T-helper 17 cell (primary cell): ENCODE measurements at regions not wholly inside any gene's neighbourhood (a gene's known extent, or its start where the extent isn't known, plus 50 kb on each side); places are given as distances from the start of the nearest gene placed in this dataset.
"Not testable (repeated sequence)": the region's sequence is repeated elsewhere in the genome, so short reads cannot be mapped to it uniquely, and the experiment has no call there.

Experiments used
- ATAC-seq: fragments of 150-1000 bp; cut with Tn5 transposase; 2 replicates; pipeline ENCODE4 v1.10.0; 2021; ENCODE audit warnings: mild to moderate bottlenecking, moderate library complexity
- DNase-seq, 3 donors: peaks; one replicate each; pipeline versions ENCODE4 v3.0.0 to v3.0.0-alpha.2; 2020 to 2021
- H3K9me3 ChIP-seq: one replicate; pipeline ENCODE4 v1.7.0; 2013; ENCODE audit warnings: low read length, mild to moderate bottlenecking; ENCODE audit not compliant: control insufficient read depth, poor library complexity, severe bottlenecking
- H3K27ac Mint-ChIP-seq: one replicate; pipeline ENCODE4 v1.8.0; 2022; ENCODE audit warnings: mild to moderate bottlenecking, moderate library complexity, mixed read lengths
- H3K27me3 Mint-ChIP-seq: one replicate; pipeline ENCODE4 v1.8.0; 2022; ENCODE audit warnings: mixed read lengths
- H3K36me3 Mint-ChIP-seq: one replicate; pipeline ENCODE4 v1.8.0; 2022; ENCODE audit warnings: low read depth, mixed read lengths
- H3K4me1 Mint-ChIP-seq: one replicate; pipeline ENCODE4 v1.8.0; 2022; ENCODE audit warnings: mild to moderate bottlenecking, mixed read lengths
- H3K4me3 Mint-ChIP-seq: one replicate; pipeline ENCODE4 v1.8.0; 2022; ENCODE audit warnings: mild to moderate bottlenecking, moderate library complexity, mixed read lengths

DNA sequence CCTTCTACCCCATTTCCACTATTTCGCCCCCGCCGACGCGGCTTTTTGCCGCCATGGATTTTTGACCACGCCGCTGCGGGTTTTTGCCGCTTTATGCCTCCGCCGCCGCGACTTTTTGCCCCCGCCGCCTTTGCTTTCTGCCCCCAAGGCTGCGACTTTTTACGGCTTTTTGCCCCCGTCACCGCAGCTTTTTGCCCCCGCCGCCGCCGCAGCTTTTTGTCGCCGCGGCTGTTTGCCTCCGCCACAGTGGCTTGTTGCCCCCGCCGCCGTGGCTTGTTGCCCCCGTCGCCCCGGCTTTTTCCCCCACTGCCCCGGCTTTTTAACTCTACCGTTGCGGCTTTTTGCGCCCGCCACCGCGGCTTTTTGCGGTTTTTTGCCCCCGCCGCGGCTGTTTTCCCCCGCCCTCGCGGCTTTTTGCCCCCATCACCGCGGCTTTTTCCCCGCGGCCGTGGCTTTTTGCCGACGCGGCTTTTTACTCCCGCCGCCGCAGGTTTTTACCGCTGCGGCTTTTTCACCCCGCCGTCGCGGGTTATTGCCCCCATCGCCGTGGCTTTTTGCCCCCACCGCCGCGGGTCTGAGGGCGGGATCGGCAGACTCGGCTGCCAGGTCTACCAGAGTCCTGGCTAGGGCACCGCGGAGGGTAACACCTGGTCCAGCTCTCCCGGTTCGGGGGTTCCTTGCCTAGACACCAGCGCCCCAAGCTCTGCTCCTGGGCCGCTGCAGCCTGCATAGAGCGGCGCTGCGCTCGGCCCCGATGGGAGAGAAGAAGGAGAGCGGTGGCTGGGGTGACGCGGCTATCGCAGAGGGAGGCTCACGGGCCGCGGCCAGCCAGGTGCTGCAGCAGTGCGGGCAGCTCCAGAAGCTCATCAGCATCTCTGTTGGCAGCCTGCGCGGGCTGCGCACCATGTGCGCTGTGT is 562.7 kb upstream of the WSB1 start:
- H3K27ac Mint-ChIP-seq, result no peak overlapping the region
- H3K27me3 Mint-ChIP-seq, result no peaks in the 10 kb centered on the region
- DNase-seq, result peak in 1 of 3 donors; percentile 8
- peaks cover 2% of the 10 kb centered on the region for H3K36me3 Mint-ChIP-seq
- H3K4me1 Mint-ChIP-seq, result no peaks in the 10 kb centered on the region
- H3K9me3 ChIP-seq, result no peaks in the 10 kb centered on the region
- no peak overlapping the region for H3K4me3 Mint-ChIP-seq
- no peak for ATAC-seq

DNA sequence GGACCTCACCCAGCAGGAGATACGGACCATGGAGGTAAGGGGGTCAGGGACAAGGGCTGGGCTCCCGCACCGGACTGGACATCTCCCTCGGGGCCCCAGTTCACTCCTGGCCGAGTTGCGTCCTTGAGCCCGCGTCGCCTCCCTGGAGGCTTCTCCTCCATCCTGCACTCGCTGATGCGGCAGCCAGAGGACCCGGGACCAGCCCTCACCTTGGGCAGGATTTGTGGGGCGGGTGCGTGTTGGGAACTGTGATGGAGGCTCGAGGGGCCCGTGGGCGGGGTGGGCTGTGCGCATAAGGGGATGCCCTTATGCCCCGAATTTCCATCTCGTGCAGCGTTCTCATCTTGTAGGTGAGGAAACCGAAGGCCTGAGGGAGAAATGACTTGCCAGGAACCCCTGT is 562.0 kb upstream of the WSB1 start:
- H3K4me3 Mint-ChIP-seq, H3K4me1 Mint-ChIP-seq, H3K36me3 Mint-ChIP-seq, H3K9me3 ChIP-seq, ATAC-seq, H3K27me3 Mint-ChIP-seq, H3K27ac Mint-ChIP-seq: not testable (repeated sequence)
- DNase-seq, result peak in 1 of 3 donors; percentile 7

DNA sequence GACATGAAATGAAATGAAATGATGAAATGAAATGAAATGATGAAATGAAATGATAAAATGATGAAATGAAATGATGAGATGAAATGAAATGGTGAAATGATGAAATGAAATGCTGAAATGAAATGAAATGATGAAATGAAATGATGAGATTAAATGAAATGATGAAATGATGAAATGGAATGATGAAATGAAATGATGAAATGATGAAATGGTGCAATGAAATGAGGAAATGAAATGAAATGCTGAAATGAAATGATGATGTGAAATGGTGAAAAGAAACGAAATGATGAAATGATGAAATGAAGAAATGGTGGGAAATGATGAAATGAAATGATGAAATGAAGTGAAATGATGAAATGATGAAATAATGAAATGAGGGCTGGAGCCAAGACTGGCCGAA is 559.1 kb upstream of the WSB1 start:
- not testable (repeated sequence) for ATAC-seq, H3K4me3 Mint-ChIP-seq, H3K4me1 Mint-ChIP-seq, H3K27ac Mint-ChIP-seq, H3K27me3 Mint-ChIP-seq, H3K9me3 ChIP-seq, DNase-seq, H3K36me3 Mint-ChIP-seq

DNA sequence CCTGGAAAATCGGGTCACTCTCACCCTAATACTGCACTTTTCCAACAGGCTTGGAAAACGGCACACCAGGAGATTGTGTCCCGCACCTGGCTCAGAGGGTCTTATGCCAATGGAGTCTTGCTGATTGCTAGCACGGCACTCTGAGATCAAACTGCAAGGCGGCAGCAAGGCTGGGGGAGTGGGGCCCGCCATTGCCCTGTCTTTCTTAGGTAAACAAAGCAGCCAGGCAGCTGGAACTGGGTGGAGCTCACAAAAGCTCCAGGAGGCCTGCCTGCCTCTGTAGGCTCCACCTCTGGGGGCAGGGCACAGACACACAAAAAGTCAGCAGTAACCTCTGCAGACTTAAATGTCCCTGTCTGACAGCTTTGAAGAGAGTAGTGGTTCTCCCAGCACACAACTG is 557.9 kb upstream of the WSB1 start:
- not testable (repeated sequence) for H3K36me3 Mint-ChIP-seq, H3K27ac Mint-ChIP-seq, H3K4me3 Mint-ChIP-seq

DNA sequence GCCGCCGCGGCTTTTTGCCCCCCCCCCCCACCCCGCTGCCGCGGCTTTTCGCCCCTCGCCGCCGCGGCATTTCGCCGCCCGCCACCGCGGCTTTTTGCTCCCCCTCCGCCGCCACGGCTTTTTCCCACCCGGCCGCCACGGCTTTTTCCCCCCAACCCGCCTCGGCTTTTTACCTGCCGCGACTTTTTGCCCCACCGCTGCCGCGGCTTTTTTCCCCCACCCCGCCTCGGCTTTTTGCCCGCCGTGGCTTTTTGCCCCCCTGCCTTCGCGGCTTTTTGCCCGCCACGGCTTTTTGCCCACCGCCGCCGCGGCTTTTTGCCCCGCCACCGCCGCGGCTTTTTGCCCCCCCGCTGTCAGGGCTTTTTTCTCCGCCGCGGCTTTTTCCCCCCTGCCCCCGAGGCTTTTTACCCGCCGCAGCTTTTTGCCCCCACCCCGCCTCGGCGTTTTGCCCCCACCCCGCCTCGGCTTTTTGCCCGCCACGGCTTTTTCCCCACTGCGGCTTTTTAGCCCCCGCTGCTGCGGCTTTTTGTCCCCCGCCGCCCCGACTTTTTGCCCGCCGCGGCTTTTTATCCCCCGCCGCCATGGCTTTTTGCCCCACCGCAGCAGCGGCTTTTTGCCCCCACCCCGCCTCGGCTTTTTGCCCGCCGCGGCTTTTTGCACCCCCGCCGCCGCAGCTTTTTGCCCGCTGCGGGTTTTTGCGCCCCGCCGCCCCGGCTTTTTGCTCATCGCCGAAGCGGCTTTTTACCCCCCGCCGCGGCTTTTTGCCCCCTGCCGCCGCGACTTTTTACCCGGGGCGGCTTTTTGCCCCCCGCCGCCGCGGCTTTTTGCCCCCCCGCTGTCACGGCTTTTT is 527.8 kb upstream of the WSB1 start:
- Mint-ChIP-seq H3K36me3 (no peaks in the 10 kb centered on the region), H3K4me1 (no peaks in the 10 kb centered on the region), H3K27ac (no peak overlapping the region), H3K27me3 (no peaks in the 10 kb centered on the region), H3K4me3 (no peak overlapping the region)
- ATAC-seq, result no peak
- DNase-seq, result no peak
- no peaks in the 10 kb centered on the region for H3K9me3 ChIP-seq

More for the DNA sequence above, 557.9 kb upstream of the WSB1 start:
- ATAC-seq, H3K4me1 Mint-ChIP-seq, H3K27me3 Mint-ChIP-seq, H3K9me3 ChIP-seq, DNase-seq: not testable (repeated sequence)

DNA sequence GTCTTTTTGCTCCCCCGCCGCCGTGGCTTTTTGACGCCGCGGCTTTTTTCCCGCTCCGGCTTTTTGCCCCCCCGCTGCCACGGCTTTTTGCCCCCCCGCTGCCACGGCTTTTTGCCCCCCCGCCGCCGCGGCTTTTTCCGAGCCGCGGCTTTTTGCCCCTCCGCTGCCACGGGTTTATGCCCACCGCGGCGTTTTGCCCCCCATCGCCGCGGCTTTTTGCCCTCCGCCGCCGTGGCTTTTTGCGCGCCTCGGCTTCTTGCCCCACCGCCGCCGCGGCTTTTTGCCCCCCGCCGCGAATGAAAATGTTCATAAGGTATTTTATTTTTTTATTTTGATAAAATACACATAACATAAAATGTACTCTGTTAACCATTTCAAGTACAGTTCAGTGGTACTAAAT is 527.2 kb upstream of the WSB1 start:
- no peak for ATAC-seq
- Mint-ChIP-seq H3K27me3 (no peaks in the 10 kb centered on the region), H3K4me1 (no peaks in the 10 kb centered on the region), H3K36me3 (no peaks in the 10 kb centered on the region), H3K27ac (no peak overlapping the region), H3K4me3 (no peak overlapping the region)
- no peaks in the 10 kb centered on the region for H3K9me3 ChIP-seq
- no peak for DNase-seq

DNA sequence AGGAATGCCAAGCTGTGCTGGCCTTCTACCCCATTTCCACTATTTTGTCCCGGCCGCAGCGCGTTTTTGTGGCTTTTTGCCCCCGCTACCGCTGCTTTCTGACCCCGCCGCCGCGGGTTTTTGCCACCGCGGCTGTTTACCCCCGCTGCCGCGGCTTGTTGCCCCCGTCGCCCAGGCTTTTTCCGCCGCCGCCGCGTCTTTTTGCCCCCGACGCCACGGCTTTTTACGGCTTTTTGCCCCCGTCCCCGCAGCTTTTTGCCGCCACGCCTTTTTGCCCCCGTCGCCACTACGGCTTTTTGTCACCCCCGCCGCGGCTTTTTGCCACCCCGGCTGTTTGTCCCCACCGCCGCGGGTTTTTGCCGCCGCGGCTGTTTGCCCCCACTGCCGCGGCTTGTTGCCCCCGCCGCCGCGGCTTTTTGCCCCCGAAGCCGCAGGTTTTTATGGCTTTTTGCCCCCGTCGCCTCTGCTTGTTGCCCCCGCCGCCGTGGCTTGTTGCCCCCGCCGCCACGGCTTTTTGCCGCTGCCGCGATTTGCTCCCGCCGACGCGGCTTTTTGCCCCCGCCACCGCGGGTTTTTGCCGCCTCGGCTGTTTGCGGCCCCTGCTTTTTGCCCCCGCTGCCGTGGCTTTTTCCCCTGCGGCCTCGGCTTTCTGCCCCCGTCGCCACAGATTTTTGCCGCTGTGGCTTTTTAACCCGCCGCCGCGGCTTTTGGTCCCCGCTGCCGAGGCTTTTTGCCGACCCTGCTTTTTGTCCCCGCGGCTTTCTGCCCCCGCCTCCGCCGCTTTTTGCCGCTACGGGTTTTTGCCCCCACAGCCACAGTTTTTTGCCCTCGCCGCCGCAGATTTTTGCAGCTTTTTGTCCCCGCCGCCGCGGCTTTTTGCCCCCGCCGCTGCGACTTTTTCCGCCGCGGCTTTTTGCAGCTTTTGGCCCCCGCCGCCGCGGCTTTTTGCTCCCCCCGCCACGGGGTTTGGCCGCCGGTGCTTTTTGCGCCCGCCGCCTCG is 520.4 kb upstream of the WSB1 start:
- Mint-ChIP-seq H3K27ac (no peak overlapping the region), H3K4me1 (no peaks in the 10 kb centered on the region), H3K4me3 (no peak overlapping the region), H3K36me3 (no peaks in the 10 kb centered on the region), H3K27me3 (no peaks in the 10 kb centered on the region)
- ATAC-seq, result no peak
- DNase-seq, result peak in 1 of 3 donors; percentile 4
- H3K9me3 ChIP-seq, result no peaks in the 10 kb centered on the region

DNA sequence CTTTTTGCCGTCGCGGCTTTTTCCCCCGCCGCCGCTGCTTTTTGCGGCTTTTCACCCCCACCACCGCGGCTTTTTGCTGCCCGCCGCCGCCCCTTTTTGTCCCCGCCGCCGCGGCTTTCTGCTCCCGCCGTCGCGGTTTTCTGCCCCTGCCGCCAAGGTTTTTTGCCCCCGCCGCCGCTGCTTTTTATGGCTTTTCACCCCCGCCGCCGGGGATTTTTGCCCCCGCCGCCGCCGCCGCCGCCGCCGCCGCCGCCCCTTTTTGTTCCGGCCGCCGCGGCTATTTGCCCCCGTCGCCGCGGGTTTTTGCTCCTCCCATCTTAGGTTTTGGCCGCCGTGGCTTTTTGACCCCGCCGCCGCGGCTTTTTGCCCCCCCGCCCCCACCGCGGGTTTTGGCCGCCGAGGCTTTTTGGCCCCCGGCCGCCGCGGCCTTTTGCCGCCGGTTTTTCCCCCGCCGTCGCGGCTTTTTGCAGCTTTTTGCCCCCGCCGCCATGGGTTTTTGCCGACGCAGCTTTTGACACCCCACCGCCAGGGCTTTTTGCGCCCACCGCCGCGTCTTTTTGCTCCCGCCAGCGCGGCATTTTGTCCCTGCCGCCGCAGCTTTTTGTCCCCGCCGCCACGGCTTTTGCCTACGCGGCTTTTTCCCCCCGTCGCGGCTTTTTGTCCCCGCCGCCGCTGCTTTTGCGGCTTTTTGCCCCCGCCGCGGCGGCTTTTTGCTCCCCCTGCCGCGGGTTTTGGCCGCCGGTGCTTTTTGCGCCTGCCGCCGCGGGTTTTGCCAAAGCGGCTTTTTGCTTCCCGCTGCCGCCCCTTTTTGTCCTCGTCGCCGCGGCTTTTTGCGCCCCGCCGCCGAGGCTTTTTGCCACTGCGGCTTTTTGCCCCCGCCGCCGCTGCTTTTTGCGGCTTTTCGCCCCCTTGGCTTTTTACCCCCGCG is 519.4 kb upstream of the WSB1 start:
- no peak overlapping the region for H3K27ac Mint-ChIP-seq
- H3K36me3 Mint-ChIP-seq, result no peaks in the 10 kb centered on the region
- ATAC-seq (no peak), DNase-seq (no peak)
- H3K27me3 Mint-ChIP-seq, result no peaks in the 10 kb centered on the region
- no peaks in the 10 kb centered on the region for H3K4me1 Mint-ChIP-seq
- no peak overlapping the region for H3K4me3 Mint-ChIP-seq
- H3K9me3 ChIP-seq, result no peaks in the 10 kb centered on the region

DNA sequence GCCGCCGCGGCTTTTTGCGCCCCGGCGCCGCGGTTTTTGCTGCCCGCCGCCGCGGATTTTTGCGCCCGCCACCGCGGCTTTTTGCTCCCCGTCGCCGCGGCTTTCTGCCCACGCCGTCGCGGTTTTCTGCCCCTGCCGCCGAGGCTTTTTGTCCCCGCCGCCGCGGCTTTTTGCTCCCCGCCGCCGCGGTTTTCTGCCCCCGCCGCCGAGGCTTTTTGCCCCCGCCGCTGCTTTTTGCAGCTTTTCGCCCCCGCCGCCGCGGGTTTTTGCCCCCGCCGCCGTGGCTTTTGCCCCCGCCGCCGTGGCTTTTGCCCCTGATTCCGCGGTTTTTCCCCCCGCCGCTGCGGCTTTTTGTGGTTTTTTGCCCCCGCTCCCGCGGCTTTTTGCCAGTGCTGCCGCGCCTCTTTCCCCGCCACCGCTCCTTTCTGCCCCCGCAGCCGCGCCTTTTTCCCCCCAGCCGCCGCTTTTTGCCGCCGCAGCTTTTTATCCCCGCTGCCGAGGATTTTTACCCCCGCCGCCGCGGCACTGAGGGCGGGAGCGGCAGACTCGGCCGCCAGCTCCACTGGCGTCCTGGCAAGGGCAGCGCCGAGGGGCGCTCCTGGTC is 518.6 kb upstream of the WSB1 start:
- Mint-ChIP-seq H3K4me1 (no peaks in the 10 kb centered on the region), H3K27ac (no peak overlapping the region), H3K36me3 (no peaks in the 10 kb centered on the region), H3K27me3 (no peaks in the 10 kb centered on the region), H3K4me3 (no peak overlapping the region)
- no peaks in the 10 kb centered on the region for H3K9me3 ChIP-seq
- DNase-seq, result no peak
- no peak for ATAC-seq

DNA sequence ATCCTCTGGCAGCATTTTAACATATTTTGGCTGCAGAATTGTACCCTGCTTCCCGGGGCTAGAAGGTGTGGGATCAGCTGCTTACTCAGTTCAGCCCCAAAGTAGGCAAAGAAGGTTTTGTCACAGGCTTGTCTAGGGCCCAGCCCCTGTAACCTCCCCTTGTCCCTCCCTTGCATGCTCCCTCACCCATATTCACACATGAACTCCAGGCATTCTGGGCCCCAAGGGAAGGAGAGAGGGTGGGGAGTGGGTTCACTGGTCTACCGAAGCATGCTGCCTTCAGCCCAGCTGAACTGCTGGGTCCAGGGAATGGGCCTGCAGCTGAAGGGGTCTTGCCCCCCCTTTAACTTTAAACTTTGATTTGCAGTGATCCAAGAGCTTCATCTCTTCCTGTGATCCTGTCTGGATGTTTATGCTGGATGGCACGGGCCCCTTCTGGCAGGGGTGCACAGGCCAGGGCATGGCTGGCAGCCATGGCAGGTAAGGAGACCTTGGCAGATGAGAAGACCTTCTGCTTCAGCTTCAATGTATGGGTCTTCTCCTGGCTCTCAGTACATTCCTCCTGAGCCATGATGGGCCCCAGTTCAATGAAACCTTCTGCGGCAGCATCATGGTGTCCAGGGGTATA is 513.6 kb upstream of the WSB1 start:
- not testable (repeated sequence) for H3K9me3 ChIP-seq, DNase-seq, ATAC-seq, H3K27ac Mint-ChIP-seq, H3K27me3 Mint-ChIP-seq, H3K4me3 Mint-ChIP-seq, H3K4me1 Mint-ChIP-seq, H3K36me3 Mint-ChIP-seq

DNA sequence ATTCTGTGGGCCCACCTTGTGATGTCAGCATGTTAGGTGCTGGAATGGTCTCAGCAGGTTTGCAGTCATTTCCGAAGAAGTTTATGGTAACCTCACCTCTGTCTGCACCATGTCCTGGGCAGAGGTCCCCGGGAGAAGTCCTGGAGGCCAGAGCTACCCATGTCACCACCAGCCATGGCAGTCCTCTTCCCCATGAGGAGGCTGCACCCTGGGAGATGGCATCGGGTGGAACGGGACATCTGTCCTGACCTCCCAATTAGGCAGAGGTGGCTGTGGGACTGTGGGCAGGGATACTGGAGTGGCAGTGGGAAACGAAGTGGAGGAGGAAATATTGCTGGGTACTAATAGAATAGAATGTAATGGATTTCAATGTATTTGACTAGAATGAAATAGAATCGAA is 511.8 kb upstream of the WSB1 start:
- Mint-ChIP-seq H3K4me3 (no peak overlapping the region), H3K4me1 (no peaks in the 10 kb centered on the region), H3K36me3 (no peaks in the 10 kb centered on the region), H3K27ac (no peak overlapping the region), H3K27me3 (no peaks in the 10 kb centered on the region)
- peaks cover 2% of the 10 kb centered on the region for H3K9me3 ChIP-seq
- ATAC-seq, result no peak
- DNase-seq, result no peak
